CD14-positive monocyte (primary cell): ENCODE measurements at regions not wholly inside any gene's neighbourhood (a gene's known extent, or its start where the extent isn't known, plus 50 kb on each side); places are given as distances from the start of the nearest gene placed in this dataset.
"Not testable (repeated sequence)": the region's sequence is repeated elsewhere in the genome, so short reads cannot be mapped to it uniquely, and the experiment has no call there.

Experiments used
- DNase-seq, 3 donors: peaks; one replicate each; pipeline ENCODE4 v3.0.0-alpha.2; 2011 to 2022
- H2AFZ ChIP-seq: 2 replicates; pipeline ENCODE4 v1.6.0; 2012; ENCODE audit warnings: mild to moderate bottlenecking, low read depth, low read length, inconsistent platforms; ENCODE audit not compliant: insufficient read depth, poor library complexity, severe bottlenecking
- H3K27ac ChIP-seq, 2 donors: 1 replicate in 1 of 2; 2 replicates in 1 of 2; pipeline ENCODE4 v1.5.1; 2012 to 2013; ENCODE audit warnings: low read length in 2 of 2, control low read depth in 1 of 2, inconsistent platforms in 1 of 2, low read depth in 1 of 2, mild to moderate bottlenecking in 1 of 2
- H3K27me3 ChIP-seq, 2 donors: one replicate each; pipeline versions ENCODE4 v1.6.0 to v1.6.1; 2011 to 2013; ENCODE audit warnings: low read length in 2 of 2; ENCODE audit not compliant: control insufficient read depth in 2 of 2, insufficient read depth in 2 of 2
- H3K36me3 ChIP-seq, 2 donors: replicated peaks in 1 of 2; 1 replicate in 1 of 2; 2 replicates in 1 of 2; pipeline versions ENCODE4 v1.5.1 to v1.6.1; 2012 to 2013; ENCODE audit warnings: low read length in 2 of 2, control low read depth in 1 of 2, inconsistent platforms in 1 of 2, mild to moderate bottlenecking in 1 of 2; ENCODE audit not compliant: insufficient read depth in 2 of 2, control insufficient read depth in 1 of 2
- H3K4me1 ChIP-seq, 2 donors: 1 replicate in 1 of 2; 2 replicates in 1 of 2; pipeline versions ENCODE4 v1.5.1 to v1.6.1; 2012 to 2013; ENCODE audit warnings: low read length in 2 of 2, control low read depth in 1 of 2, inconsistent platforms in 1 of 2, mild to moderate bottlenecking in 1 of 2, moderate library complexity in 1 of 2; ENCODE audit not compliant: insufficient read depth in 2 of 2, control insufficient read depth in 1 of 2
- H3K4me2 ChIP-seq: replicated peaks from 2 replicates; pipeline ENCODE3; 2012; ENCODE audit warnings: low read length, moderate library complexity, mild to moderate bottlenecking; ENCODE audit not compliant: poor library complexity, severe bottlenecking; ENCODE audit errors: extremely low read depth
- H3K4me3 ChIP-seq, 3 experiments: fragments of 200-600 bp in 1 of 3; sonication (generic) in 1 of 3; replicated peaks in 1 of 3; 1 replicate in 2 of 3; 2 replicates in 1 of 3; pipeline ENCODE4 v1.5.1; 2011 to 2013; ENCODE audit warnings: low read length in 3 of 3, mild to moderate bottlenecking in 3 of 3, control low read depth in 2 of 3, low read depth in 2 of 3, inconsistent platforms in 1 of 3, moderate library complexity in 1 of 3
- H3K79me2 ChIP-seq: 2 replicates; pipeline ENCODE4 v1.6.0; 2012; ENCODE audit warnings: mild to moderate bottlenecking, control low read depth, inconsistent platforms, low read length, moderate library complexity; ENCODE audit not compliant: insufficient read depth
- H3K9ac ChIP-seq: 2 replicates; pipeline ENCODE4 v1.6.0; 2017; ENCODE audit warnings: low read length, mild to moderate bottlenecking; ENCODE audit not compliant: insufficient read depth, poor library complexity, severe bottlenecking
- H3K9me3 ChIP-seq, 2 donors: replicated peaks in 1 of 2; 1 replicate in 1 of 2; 2 replicates in 1 of 2; pipeline versions ENCODE4 v1.5.1 to v1.6.1; 2012 to 2013; ENCODE audit warnings: low read length in 2 of 2, control low read depth in 1 of 2; ENCODE audit not compliant: control insufficient read depth in 1 of 2, insufficient read depth in 1 of 2
- H4K20me1 ChIP-seq: 2 replicates; pipeline ENCODE4 v1.6.0; 2012; ENCODE audit warnings: mild to moderate bottlenecking, low read length, control low read depth, moderate library complexity; ENCODE audit not compliant: insufficient read depth
- H3K27ac Mint-ChIP-seq, 7 donors: one replicate each; pipeline ENCODE4 v1.8.0; 2020; ENCODE audit warnings: mild to moderate bottlenecking in 7 of 7, mixed read lengths in 7 of 7, moderate library complexity in 6 of 7, inconsistent platforms in 2 of 7
- H3K27me3 Mint-ChIP-seq, 3 donors: one replicate each; pipeline ENCODE4 v1.8.0; 2021 to 2022; ENCODE audit warnings: low read depth in 3 of 3, mild to moderate bottlenecking in 3 of 3, mixed read lengths in 3 of 3, moderate library complexity in 3 of 3, inconsistent platforms in 1 of 3
- H3K36me3 Mint-ChIP-seq, 2 donors: one replicate each; pipeline ENCODE4 v1.8.0; 2020; ENCODE audit warnings: mixed read lengths in 2 of 2, inconsistent platforms in 1 of 2, mild to moderate bottlenecking in 1 of 2
- H3K4me1 Mint-ChIP-seq: one replicate; pipeline ENCODE4 v1.8.0; 2020; ENCODE audit warnings: mild to moderate bottlenecking, mixed read lengths
- H3K4me3 Mint-ChIP-seq, 2 donors: one replicate each; pipeline ENCODE4 v1.8.0; 2020; ENCODE audit warnings: mild to moderate bottlenecking in 2 of 2, mixed read lengths in 2 of 2, moderate library complexity in 1 of 2
- H3K9me3 Mint-ChIP-seq, 7 donors: one replicate each; pipeline ENCODE4 v1.8.0; 2020 to 2022; ENCODE audit warnings: mixed read lengths in 7 of 7, mild to moderate bottlenecking in 6 of 7, moderate library complexity in 6 of 7, inconsistent platforms in 2 of 7
- WGBS: methylation state at CpG from one replicate; pipeline ENCODE4 v1.1.5; 2013; ENCODE audit warnings: missing lambda C conversion rate; ENCODE audit not compliant: insufficient coverage; 5-methylcytosine and 5-hydroxymethylcytosine counted together
- intact Hi-C, 2 donors: fragments of 100-400 bp; cut with micrococcal nuclease; formaldehyde crosslinking; loops; one replicate each; pipeline versions ENCODE4 v1.15.0 to v1.15.1; 2023

- H3K4me1 ChIP-seq, H3K9me3 ChIP-seq, H4K20me1 ChIP-seq, intact Hi-C loops, H3K4me3 ChIP-seq, H3K27ac Mint-ChIP-seq, H3K36me3 Mint-ChIP-seq, H3K79me2 ChIP-seq, DNase-seq, H3K27me3 ChIP-seq, H3K27ac ChIP-seq, H3K4me2 ChIP-seq, H3K36me3 ChIP-seq, H3K4me1 Mint-ChIP-seq, H2AFZ ChIP-seq, H3K4me3 Mint-ChIP-seq, H3K9ac ChIP-seq: not testable (repeated sequence)
- Mint-ChIP-seq H3K27me3 (peaks cover 6 to 13% (median 7%) of the 10 kb centered on the region in 3 donors), H3K9me3 (peaks cover 4 to 12% (median 8%) of the 10 kb centered on the region in 7 donors)
- WGBS = 88% methylated on average over 17 of the region's 23 CpGs
Measured at GRCh38 chr4:3596957-3597733, 64.9 kb upstream of the LRPAP1 start.

GRCh38 chr4:3595627-3596291 is 63.5 kb upstream of the LRPAP1 start:
- H3K36me3 Mint-ChIP-seq, H3K27ac ChIP-seq, intact Hi-C loops, H3K9me3 Mint-ChIP-seq, H3K79me2 ChIP-seq, H3K36me3 ChIP-seq, H3K27ac Mint-ChIP-seq, H3K27me3 ChIP-seq, H3K4me3 Mint-ChIP-seq, H3K4me2 ChIP-seq, DNase-seq, H3K4me3 ChIP-seq, H3K4me1 Mint-ChIP-seq, H3K9me3 ChIP-seq, H4K20me1 ChIP-seq, H3K4me1 ChIP-seq, H2AFZ ChIP-seq, H3K9ac ChIP-seq: not testable (repeated sequence)
- 88% methylated on average over 23 of the region's 27 CpGs for WGBS
- H3K27me3 Mint-ChIP-seq = peaks cover 6 to 13% (median 8%) of the 10 kb centered on the region in 3 donors

DNA sequence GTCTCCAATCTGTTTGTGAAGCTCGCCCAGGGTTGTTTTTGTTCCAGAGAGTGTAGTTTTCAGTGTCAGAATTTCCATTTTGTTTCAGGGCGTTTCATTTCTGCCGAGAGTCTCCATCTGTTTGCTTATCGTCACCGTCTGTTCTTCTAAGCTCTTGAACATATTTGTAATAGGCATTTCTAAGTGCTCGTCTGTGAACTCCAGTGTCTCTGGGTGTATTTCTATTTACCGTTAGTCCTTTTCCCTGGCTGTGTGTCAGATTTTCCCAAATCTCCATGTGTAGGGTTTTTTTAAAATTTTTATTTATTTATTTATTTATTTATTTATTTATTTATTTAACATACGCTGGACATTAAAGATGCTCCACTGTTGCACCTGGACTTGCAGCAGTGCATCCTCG is 62.5 kb upstream of the LRPAP1 start:
- H3K4me1 Mint-ChIP-seq, H3K4me3 Mint-ChIP-seq, H3K79me2 ChIP-seq, H3K27ac Mint-ChIP-seq, H3K36me3 Mint-ChIP-seq, H4K20me1 ChIP-seq, H3K9me3 Mint-ChIP-seq, DNase-seq, H3K4me2 ChIP-seq, H3K27me3 ChIP-seq, H3K27ac ChIP-seq, H3K4me3 ChIP-seq, intact Hi-C loops, H2AFZ ChIP-seq, H3K36me3 ChIP-seq, H3K9ac ChIP-seq, H3K9me3 ChIP-seq, H3K4me1 ChIP-seq: not testable (repeated sequence)
- H3K27me3 Mint-ChIP-seq = peaks cover 6 to 11% (median 11%) of the 10 kb centered on the region in 3 donors
- 100% methylated on average over 2 of the region's 9 CpGs for WGBS

DNA sequence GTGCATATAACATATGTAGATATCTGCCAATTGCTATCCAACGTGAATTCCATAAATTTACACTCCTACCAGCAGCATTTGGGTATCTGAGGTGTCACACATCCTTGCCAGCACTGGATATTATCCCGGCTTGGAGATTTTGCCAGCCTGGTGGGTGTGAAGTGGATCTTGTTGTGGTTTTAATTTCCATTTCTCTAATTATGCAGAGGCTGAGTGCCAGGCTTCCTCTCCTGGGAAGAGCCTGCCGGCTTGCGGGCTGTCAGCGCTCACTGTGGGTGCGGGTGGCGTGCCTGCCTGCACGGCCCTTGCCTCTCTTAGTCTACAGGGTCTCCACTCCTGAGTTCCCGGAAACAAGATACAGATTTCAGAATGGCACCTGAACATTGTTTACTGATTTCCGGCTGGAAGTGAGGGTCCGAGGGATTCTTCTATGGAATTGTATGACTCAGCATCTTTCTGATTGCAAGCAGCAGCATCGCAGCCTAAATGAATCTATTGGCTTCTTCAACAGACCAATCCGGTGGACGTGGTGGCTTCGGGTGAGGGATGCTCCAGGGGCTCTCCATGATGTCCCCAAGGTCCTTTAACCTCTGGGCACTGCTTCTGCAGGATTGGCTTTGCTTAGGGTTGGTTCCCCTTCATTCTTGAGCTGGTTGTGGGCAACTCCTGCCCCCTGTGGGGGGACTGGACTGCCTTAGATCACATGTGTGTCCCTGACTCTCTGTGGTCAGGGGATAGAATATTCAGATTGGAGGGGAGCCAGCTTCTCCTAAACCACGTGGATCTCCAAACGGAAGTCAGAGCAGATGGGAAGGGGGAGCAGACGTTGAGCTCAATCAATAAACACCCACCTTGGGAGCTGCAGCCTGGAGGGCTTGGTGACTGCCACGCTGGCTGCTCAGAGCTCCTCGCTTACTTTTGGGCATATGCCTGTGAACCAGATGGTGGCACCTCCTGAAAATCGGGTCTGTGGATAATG is 58.0 kb upstream of the LRPAP1 start:
- H3K4me2 ChIP-seq, H3K4me3 Mint-ChIP-seq, H3K9ac ChIP-seq, H3K4me3 ChIP-seq, H3K36me3 Mint-ChIP-seq, H3K36me3 ChIP-seq, H3K27ac Mint-ChIP-seq, H3K79me2 ChIP-seq, H3K4me1 Mint-ChIP-seq, intact Hi-C loops, H3K27ac ChIP-seq, H3K27me3 ChIP-seq, H2AFZ ChIP-seq, H3K9me3 ChIP-seq, H4K20me1 ChIP-seq, H3K9me3 Mint-ChIP-seq, DNase-seq, H3K27me3 Mint-ChIP-seq, H3K4me1 ChIP-seq: not testable (repeated sequence)
- WGBS = 63% methylated on average over 13 of the region's 21 CpGs
